Liver (tissue), 7 donors: ENCODE measurements at regions not wholly inside any gene's neighbourhood (a gene's known extent, or its start where the extent isn't known, plus 50 kb on each side); places are given as distances from the start of the nearest gene placed in this dataset.

ENCODE experiments used
- DNase-seq: peaks from one replicate; pipeline ENCODE4 v3.0.0-alpha.2; 2017; ENCODE audit warnings: low spot score
- H3K27ac ChIP-seq, 2 donors: one replicate each; pipeline ENCODE4 v1.7.0; 2013; ENCODE audit warnings: inconsistent platforms in 2 of 2, low read length in 2 of 2, control low read depth in 1 of 2, low read depth in 1 of 2, mild to moderate bottlenecking in 1 of 2
- H3K27me3 ChIP-seq, 4 donors: one replicate each; pipeline versions ENCODE4 v1.6.1 to v1.7.0; 2013; ENCODE audit warnings: low read length in 3 of 4, inconsistent platforms in 1 of 4, mild to moderate bottlenecking in 1 of 4, moderate library complexity in 1 of 4; ENCODE audit not compliant: control insufficient read depth in 4 of 4, insufficient read depth in 4 of 4
- H3K36me3 ChIP-seq, 4 donors: one replicate each; pipeline versions ENCODE4 v1.6.1 to v1.7.0; 2013; ENCODE audit warnings: low read length in 3 of 4, mild to moderate bottlenecking in 3 of 4, low read depth in 1 of 4, moderate library complexity in 1 of 4; ENCODE audit not compliant: control insufficient read depth in 4 of 4, insufficient read depth in 3 of 4
- H3K4me1 ChIP-seq, 4 donors: one replicate each; pipeline versions ENCODE4 v1.6.1 to v1.7.0; 2013; ENCODE audit warnings: low read length in 3 of 4, mild to moderate bottlenecking in 3 of 4, moderate library complexity in 1 of 4; ENCODE audit not compliant: control insufficient read depth in 4 of 4, insufficient read depth in 4 of 4
- H3K4me3 ChIP-seq, 3 donors: one replicate each; pipeline versions ENCODE4 v1.6.1 to v1.7.0; 2013; ENCODE audit warnings: low read length in 3 of 3, control low read depth in 1 of 3, low read depth in 1 of 3, mild to moderate bottlenecking in 1 of 3
- H3K9ac ChIP-seq, 2 donors: one replicate each; pipeline ENCODE4 v1.7.0; 2013; ENCODE audit warnings: low read length in 2 of 2, mild to moderate bottlenecking in 2 of 2, moderate library complexity in 2 of 2, control low read depth in 1 of 2, low read depth in 1 of 2
- H3K9me3 ChIP-seq, 4 donors: one replicate each; pipeline versions ENCODE4 v1.6.1 to v1.7.0; 2013; ENCODE audit warnings: low read length in 3 of 4; ENCODE audit not compliant: control insufficient read depth in 4 of 4
- EGR1 ChIP-seq, 2 donors: IDR thresholded peaks; 2 replicates each; pipeline ENCODE4 v1.6.1; 2016 to 2018; ENCODE audit warnings: antibody characterized with exemption in 2 of 2, low read depth in 2 of 2
- FOXA2 ChIP-seq: IDR thresholded peaks from 2 replicates; pipeline ENCODE4 v1.6.1; 2016; ENCODE audit warnings: antibody characterized with exemption
- HNF4A ChIP-seq, 2 donors: conservative IDR thresholded peaks; 2 replicates each; pipeline ENCODE4 v1.6.1; 2016; ENCODE audit warnings: antibody characterized with exemption in 2 of 2, mild to moderate bottlenecking in 2 of 2
- HNF4G ChIP-seq: IDR thresholded peaks from 2 replicates; pipeline ENCODE4 v1.6.1; 2016; ENCODE audit warnings: antibody characterized with exemption
- MAX ChIP-seq: IDR thresholded peaks from 2 replicates; pipeline ENCODE4 v1.6.1; 2016; ENCODE audit warnings: antibody characterized with exemption
- NR2F2 ChIP-seq: IDR thresholded peaks from 2 replicates; pipeline ENCODE4 v1.6.1; 2016; ENCODE audit warnings: antibody characterized with exemption
- REST ChIP-seq: IDR thresholded peaks from 2 replicates; pipeline ENCODE4 v1.6.1; 2016; ENCODE audit warnings: antibody characterized with exemption, mild to moderate bottlenecking
- RXRA ChIP-seq, 2 donors: IDR thresholded peaks; 2 replicates each; pipeline ENCODE4 v1.6.1; 2017 to 2018; ENCODE audit warnings: antibody characterized with exemption in 2 of 2, mild to moderate bottlenecking in 1 of 2
- SP1 ChIP-seq: IDR thresholded peaks from 2 replicates; pipeline ENCODE4 v1.6.1; 2018; ENCODE audit warnings: antibody characterized with exemption, mild to moderate bottlenecking
- TAF1 ChIP-seq: conservative IDR thresholded peaks from 2 replicates; pipeline ENCODE4 v1.6.1; 2016; ENCODE audit warnings: antibody characterized with exemption, mild to moderate bottlenecking
- YY1 ChIP-seq: IDR thresholded peaks from 2 replicates; pipeline ENCODE4 v1.6.1; 2016; ENCODE audit warnings: antibody characterized with exemption, mild to moderate bottlenecking
- WGBS: extraction: QIAGEN DNeasy Blood & Tissue Kit; methylation state at CpG from one replicate; pipeline ENCODE4 v1.1.7; 2013; 5-methylcytosine and 5-hydroxymethylcytosine counted together
- donor health status: healthy.
- donor health status: healthy.
- donor health status: healthy.
- donor health status: healthy.

- Histone ChIP-seq H3K27ac (no peak overlapping the region), H3K9me3 (no peaks in the 10 kb centered on the region), H3K4me1 (no peaks in the 10 kb centered on the region), H3K4me3 (no peak overlapping the region), H3K9ac (no peak overlapping the region), H3K27me3 (no peaks in the 10 kb centered on the region), H3K36me3 (no peaks in the 10 kb centered on the region)
- TF ChIP-seq MAX: no peak
- TF ChIP-seq REST: no peak
- no peak for TF ChIP-seq NR2F2
- no peak for TF ChIP-seq EGR1 (IDR thresholded peaks at IDR 0.05; ENCODE audit: low read depth in 2 of 2)
- TF ChIP-seq RXRA (IDR thresholded peaks at IDR 0.05): no peak
- no peak for DNase-seq
- WGBS: 81% methylated on average over 9 of the region's 9 CpGs
These were observed 69.5 kb upstream of the PLXNC1 start for GRCh38 chr12:94078736-94079509.

GRCh38 chr12:94079566-94080340 lies 68.6 kb upstream of the PLXNC1 start:
- Histone ChIP-seq H3K4me1 (no peaks in the 10 kb centered on the region), H3K9me3 (peaks cover 0 to under 1% (median 0%) of the 10 kb centered on the region in 4 donors), H3K36me3 (no peaks in the 10 kb centered on the region), H3K27ac (no peak overlapping the region), H3K9ac (no peak overlapping the region), H3K4me3 (no peak overlapping the region), H3K27me3 (no peaks in the 10 kb centered on the region)
- no peak for DNase-seq
- TF ChIP-seq SP1 (no peak), YY1 (no peak), MAX (no peak)
- WGBS: 81% methylated on average over 7 of the region's 7 CpGs

- 80% methylated on average over 3 of the region's 3 CpGs for WGBS
- TF ChIP-seq HNF4G (no peak), HNF4A (conservative IDR thresholded peaks at IDR 0.05) (no peak), YY1 (no peak), RXRA (IDR thresholded peaks at IDR 0.05) (no peak), SP1 (no peak), TAF1 (no peak), EGR1 (IDR thresholded peaks at IDR 0.05; ENCODE audit: low read depth in 2 of 2) (no peak), NR2F2 (no peak), FOXA2 (no peak)
- H3K27me3 ChIP-seq: no peaks in the 10 kb centered on the region
These were observed 67.9 kb upstream of the PLXNC1 start for GRCh38 chr12:94080341-94081009.

More at GRCh38 chr12:94080341-94081009, 67.9 kb upstream of the PLXNC1 start:
- Histone ChIP-seq H3K36me3 (no peaks in the 10 kb centered on the region), H3K4me3 (no peak overlapping the region), H3K9me3 (peaks cover 0 to 3% (median 0%) of the 10 kb centered on the region in 4 donors), H3K27ac (no peak overlapping the region), H3K9ac (no peak overlapping the region), H3K4me1 (no peaks in the 10 kb centered on the region)
- no peak for DNase-seq
